ENCODE measurements at regions not wholly inside any gene's neighbourhood (a gene's known extent, or its start where the extent isn't known, plus 50 kb on each side); places are given as distances from the start of the nearest gene placed in this dataset.

- intact Hi-C loops (cut with micrococcal nuclease), result no loop called here
- H3K4me1 ChIP-seq (ENCODE audit: control insufficient read depth in 1 of 2, insufficient read depth in 2 of 2, low read length in 2 of 2), result no peaks in the 10 kb centered on the region
- H3K9ac ChIP-seq (ENCODE audit: insufficient read depth, low read length, poor library complexity, severe bottlenecking), result no peak overlapping the region
- Mint-ChIP-seq H3K4me1 (no peaks in the 10 kb centered on the region), H3K27me3 (ENCODE audit: low read depth in 3 of 3) (peaks cover 0 to 2% (median 0%) of the 10 kb centered on the region in 3 donors), H3K9me3 (peaks cover 0 to 11% (median 5%) of the 10 kb centered on the region in 7 donors), H3K4me3 (no peak overlapping the region), H3K36me3 (no peaks in the 10 kb centered on the region), H3K27ac (no peak overlapping the region)
- no peaks in the 10 kb centered on the region for H3K79me2 ChIP-seq (ENCODE audit: insufficient read depth, low read length)
- H3K4me2 ChIP-seq (replicated peaks; ENCODE audit: extremely low read depth, low read length, poor library complexity, severe bottlenecking), result no peak overlapping the region
- no peaks in the 10 kb centered on the region for H4K20me1 ChIP-seq (ENCODE audit: insufficient read depth, low read length)
- no CpG with 5 or more reads among the region's 2 CpGs for WGBS (ENCODE audit: insufficient coverage)
- no peak for DNase-seq
- no peak overlapping the region for H2AFZ ChIP-seq (ENCODE audit: insufficient read depth, low read depth, low read length, poor library complexity, severe bottlenecking)
- H3K36me3 ChIP-seq (replicated peaks in 1 of 2; ENCODE audit: control insufficient read depth in 1 of 2, insufficient read depth in 2 of 2, low read length in 2 of 2), result no peaks in the 10 kb centered on the region
- no peak for TF ChIP-seq CTCF (IDR thresholded peaks at IDR 0.05)
- H3K4me3 ChIP-seq (replicated peaks in 1 of 3; ENCODE audit: low read depth in 2 of 3, low read length in 3 of 3), result no peak overlapping the region
- no peaks in the 10 kb centered on the region for H3K27me3 ChIP-seq (ENCODE audit: control insufficient read depth in 2 of 2, insufficient read depth in 2 of 2, low read length in 2 of 2)
- H3K27ac ChIP-seq (ENCODE audit: low read depth in 1 of 2, low read length in 2 of 2), result no peak overlapping the region
- peaks cover 0 to 6% of the 10 kb centered on the region in 2 donors for H3K9me3 ChIP-seq (replicated peaks in 1 of 2; ENCODE audit: control insufficient read depth in 1 of 2, insufficient read depth in 1 of 2, low read length in 2 of 2)
These were observed 281.9 kb downstream of the TENT4A start for GRCh38 chr5:6995115-6995514.

GRCh38 chr5:7000310-7000709 lies 287.1 kb downstream of the TENT4A start:
- no peaks in the 10 kb centered on the region for H3K27me3 ChIP-seq (ENCODE audit: control insufficient read depth in 2 of 2, insufficient read depth in 2 of 2, low read length in 2 of 2)
- H3K4me3 ChIP-seq (replicated peaks in 1 of 3; ENCODE audit: low read depth in 2 of 3, low read length in 3 of 3), result no peak overlapping the region
- H3K9me3 ChIP-seq (replicated peaks in 1 of 2; ENCODE audit: control insufficient read depth in 1 of 2, insufficient read depth in 1 of 2, low read length in 2 of 2), result peaks cover 0 to 6% of the 10 kb centered on the region in 2 donors
- H3K4me2 ChIP-seq (replicated peaks; ENCODE audit: extremely low read depth, low read length, poor library complexity, severe bottlenecking), result no peak overlapping the region
- no peak for TF ChIP-seq CTCF (IDR thresholded peaks at IDR 0.05)
- no peaks in the 10 kb centered on the region for H3K4me1 ChIP-seq (ENCODE audit: control insufficient read depth in 1 of 2, insufficient read depth in 2 of 2, low read length in 2 of 2)
- WGBS (ENCODE audit: insufficient coverage), result 83% methylated on average over 2 of the region's 4 CpGs
- Mint-ChIP-seq H3K9me3 (peaks cover 0 to 10% (median 6%) of the 10 kb centered on the region in 7 donors), H3K4me3 (no peak overlapping the region), H3K4me1 (no peaks in the 10 kb centered on the region), H3K27ac (no peak overlapping the region), H3K36me3 (no peaks in the 10 kb centered on the region), H3K27me3 (ENCODE audit: low read depth in 3 of 3) (no peaks in the 10 kb centered on the region)
- DNase-seq, result no peak
- no peaks in the 10 kb centered on the region for H4K20me1 ChIP-seq (ENCODE audit: insufficient read depth, low read length)
- no peaks in the 10 kb centered on the region for H3K79me2 ChIP-seq (ENCODE audit: insufficient read depth, low read length)
- H2AFZ ChIP-seq (ENCODE audit: insufficient read depth, low read depth, low read length, poor library complexity, severe bottlenecking), result no peak overlapping the region
- no peak overlapping the region for H3K27ac ChIP-seq (ENCODE audit: low read depth in 1 of 2, low read length in 2 of 2)
- no peak overlapping the region for H3K9ac ChIP-seq (ENCODE audit: insufficient read depth, low read length, poor library complexity, severe bottlenecking)
- intact Hi-C loops (cut with micrococcal nuclease), result no loop called here
- no peaks in the 10 kb centered on the region for H3K36me3 ChIP-seq (replicated peaks in 1 of 2; ENCODE audit: control insufficient read depth in 1 of 2, insufficient read depth in 2 of 2, low read length in 2 of 2)
